ENCODE measurements at regions not wholly inside any gene's neighbourhood (a gene's known extent, or its start where the extent isn't known, plus 50 kb on each side); places are given as distances from the start of the nearest gene placed in this dataset.

DNA sequence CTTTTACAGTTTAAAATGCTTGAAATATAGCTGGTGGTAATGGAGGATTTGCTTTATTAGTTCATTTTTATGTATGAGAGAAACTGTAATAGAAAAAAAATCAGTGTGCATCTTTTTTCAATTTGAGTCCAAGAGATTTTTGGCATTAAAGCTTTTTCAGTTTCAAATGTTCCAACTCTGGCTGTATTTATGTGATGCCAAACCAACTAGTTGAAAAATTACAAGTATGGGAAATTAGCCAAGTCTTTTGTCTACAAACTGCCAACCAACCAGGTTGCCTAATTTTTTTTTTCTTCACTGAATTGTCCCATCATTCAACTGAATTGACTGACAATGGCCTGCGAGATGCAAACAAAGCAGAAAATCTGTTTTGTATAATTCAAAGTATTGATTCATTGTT lies 95.7 kb downstream of the ICOS start:
- no peak overlapping the region for H3K4me3 ChIP-seq (ENCODE audit: low read depth, low read length)
- TF ChIP-seq, protein P1, sequence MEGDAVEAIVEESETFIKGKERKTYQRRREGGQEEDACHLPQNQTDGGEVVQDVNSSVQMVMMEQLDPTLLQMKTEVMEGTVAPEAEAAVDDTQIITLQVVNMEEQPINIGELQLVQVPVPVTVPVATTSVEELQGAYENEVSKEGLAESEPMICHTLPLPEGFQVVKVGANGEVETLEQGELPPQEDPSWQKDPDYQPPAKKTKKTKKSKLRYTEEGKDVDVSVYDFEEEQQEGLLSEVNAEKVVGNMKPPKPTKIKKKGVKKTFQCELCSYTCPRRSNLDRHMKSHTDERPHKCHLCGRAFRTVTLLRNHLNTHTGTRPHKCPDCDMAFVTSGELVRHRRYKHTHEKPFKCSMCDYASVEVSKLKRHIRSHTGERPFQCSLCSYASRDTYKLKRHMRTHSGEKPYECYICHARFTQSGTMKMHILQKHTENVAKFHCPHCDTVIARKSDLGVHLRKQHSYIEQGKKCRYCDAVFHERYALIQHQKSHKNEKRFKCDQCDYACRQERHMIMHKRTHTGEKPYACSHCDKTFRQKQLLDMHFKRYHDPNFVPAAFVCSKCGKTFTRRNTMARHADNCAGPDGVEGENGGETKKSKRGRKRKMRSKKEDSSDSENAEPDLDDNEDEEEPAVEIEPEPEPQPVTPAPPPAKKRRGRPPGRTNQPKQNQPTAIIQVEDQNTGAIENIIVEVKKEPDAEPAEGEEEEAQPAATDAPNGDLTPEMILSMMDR (IDR thresholded peaks at IDR 0.05; ENCODE audit: insufficient read depth, low read length): no peak
- no peak for DNase-seq (ENCODE audit: low read depth)

DNA sequence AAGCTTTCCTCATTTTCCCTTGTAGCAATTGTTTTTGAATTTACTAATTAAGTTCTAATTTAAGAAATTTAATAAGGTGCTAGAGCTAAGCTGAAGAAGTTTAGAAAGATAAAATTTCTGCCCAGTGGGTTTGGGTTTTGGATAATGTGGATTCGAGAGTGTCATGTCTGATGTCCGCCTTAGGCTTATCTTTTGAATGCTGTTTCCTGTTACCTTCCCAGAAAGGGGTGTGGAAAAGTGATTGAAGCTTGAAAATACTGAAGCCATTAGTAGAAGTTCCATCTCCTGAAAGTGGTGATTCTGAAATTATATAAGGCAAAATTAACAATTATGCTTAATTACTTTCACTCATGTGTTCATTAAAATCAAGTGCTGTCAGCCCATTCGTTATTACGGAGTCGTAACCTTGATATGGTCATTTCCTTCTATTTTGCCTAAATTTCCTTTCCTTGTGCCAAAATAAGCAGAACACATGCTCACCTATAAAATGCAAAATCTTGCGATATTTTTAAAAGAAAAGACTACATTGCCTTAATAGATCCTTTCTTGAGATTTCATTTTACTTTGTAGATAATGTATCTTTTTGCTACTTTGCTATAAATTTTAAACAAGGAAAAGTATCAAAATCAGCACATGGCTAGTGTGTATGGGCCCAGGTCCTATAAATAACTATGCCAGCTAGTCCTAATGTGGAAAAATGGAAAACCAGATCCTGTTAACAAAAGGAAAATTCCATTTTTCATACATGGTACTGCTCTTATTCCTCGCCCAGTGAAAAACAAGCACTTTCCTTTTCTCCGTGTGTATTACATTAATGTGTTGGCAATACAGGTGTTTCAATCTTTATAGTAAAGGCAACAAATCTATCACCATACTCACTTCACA lies 97.3 kb downstream of the ICOS start:
- TF ChIP-seq, protein P1 (IDR thresholded peaks at IDR 0.05; ENCODE audit: insufficient read depth, low read length): no peak
- H3K4me3 ChIP-seq (ENCODE audit: low read depth, low read length): no peak overlapping the region
- DNase-seq (ENCODE audit: low read depth): no peak

DNA sequence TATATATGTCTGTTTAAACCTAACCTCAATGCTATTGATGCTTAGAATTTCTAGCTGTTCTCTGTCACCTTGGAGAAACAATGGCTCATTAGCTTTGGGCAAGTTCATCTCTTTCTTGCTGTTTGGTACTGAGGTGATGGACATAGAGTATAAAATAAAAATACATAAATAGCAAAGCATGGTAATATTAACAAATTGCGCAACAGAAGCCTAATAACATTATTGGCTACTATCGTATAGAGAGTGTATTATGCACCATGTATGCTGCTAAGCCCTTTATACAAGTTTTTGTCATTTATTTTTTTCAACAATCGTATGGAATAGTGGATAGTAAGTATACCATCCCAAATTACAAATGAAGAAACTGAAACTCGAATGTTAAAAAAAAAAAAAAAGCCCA lies 100.1 kb downstream of the ICOS start:
- no peak overlapping the region for H3K4me3 ChIP-seq (ENCODE audit: low read depth, low read length)
- DNase-seq (ENCODE audit: low read depth): no peak
- TF ChIP-seq, protein P1 (IDR thresholded peaks at IDR 0.05; ENCODE audit: insufficient read depth, low read length): no peak

DNA sequence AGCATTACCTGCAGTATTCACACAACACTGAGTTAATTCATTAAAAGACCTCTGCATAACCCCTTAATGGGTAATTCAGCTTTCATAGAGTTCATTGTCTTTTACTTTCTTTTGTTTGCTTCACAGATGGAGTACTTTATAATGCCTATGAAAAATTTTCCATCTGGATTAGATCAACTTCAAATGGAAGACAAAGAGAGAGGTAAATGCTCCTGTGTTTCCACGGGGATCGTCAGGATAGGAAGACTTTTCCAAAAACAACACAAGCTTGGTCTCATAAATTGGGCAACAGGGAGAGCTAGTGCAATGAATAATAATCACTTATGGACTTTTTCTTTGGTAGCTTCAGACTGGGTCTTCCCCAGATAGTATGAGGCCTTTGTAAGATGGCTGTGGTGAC lies 100.7 kb downstream of the ICOS start:
- DNase-seq (ENCODE audit: low read depth): no peak
- no peak overlapping the region for H3K4me3 ChIP-seq (ENCODE audit: low read depth, low read length)
- TF ChIP-seq, protein P1 (IDR thresholded peaks at IDR 0.05; ENCODE audit: insufficient read depth, low read length): no peak

DNA sequence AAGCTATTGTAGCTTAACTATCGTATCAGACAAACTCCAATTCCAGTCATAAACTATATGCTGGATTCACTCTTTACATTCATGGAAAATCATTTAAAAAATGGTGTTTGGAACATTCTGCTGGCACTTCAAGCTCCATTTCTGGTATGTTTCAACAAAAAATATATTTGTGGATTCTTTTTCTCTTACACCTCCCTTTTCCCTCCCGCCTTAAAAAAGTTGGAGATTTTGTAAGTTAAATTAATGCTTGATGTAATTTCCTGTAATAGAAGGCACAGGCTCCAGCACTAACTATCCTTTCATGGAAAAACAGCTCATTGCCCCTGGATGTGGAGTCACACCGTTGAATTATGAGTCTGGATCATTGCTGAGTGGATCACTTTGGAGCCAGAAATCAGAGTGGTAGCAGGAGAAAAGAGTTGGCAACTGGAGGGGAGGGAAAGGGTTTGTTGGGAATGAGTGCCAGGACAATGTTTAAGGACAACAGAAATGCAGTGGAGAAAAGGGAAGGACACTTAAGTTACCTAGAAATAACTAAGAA lies 102.8 kb downstream of the ICOS start:
- TF ChIP-seq, protein P1 (IDR thresholded peaks at IDR 0.05; ENCODE audit: insufficient read depth, low read length): no peak

DNA sequence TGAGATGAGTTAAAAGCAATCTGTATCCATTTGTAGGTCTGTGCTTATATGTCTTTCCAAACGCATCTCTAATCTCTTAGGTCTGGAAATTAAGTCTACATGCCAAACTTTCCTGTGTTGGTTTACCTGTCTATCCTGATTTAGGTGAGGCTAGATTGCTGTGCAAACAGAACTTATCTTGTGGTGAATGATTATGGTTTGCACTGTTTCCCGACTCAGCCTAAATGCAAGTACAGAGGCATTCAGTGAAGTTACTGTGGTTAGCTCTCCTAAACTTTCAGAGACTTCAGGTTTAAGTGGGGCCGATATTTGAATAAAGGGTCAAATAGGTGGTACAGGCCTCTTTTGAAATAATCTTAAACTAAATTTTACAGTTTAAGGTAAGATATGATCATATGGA lies 103.5 kb downstream of the ICOS start:
- no peak overlapping the region for H3K4me3 ChIP-seq (ENCODE audit: low read depth, low read length)
- TF ChIP-seq, protein P1 (IDR thresholded peaks at IDR 0.05; ENCODE audit: insufficient read depth, low read length): no peak
- DNase-seq (ENCODE audit: low read depth): no peak

More for the DNA sequence above, 102.8 kb downstream of the ICOS start:
- no peak overlapping the region for H3K4me3 ChIP-seq (ENCODE audit: low read depth, low read length)
- DNase-seq (ENCODE audit: low read depth): no peak

Data from fibroblast of the aortic adventitia (primary cell).